Stimulated activated CD4-positive, alpha-beta T cell treated with anti-CD3 and anti-CD28 coated beads, Interleukin-2, amount 100 ng/mL, for 48 hours (primary cell): ENCODE measurements at regions not wholly inside any gene's neighbourhood (a gene's known extent, or its start where the extent isn't known, plus 50 kb on each side); places are given as distances from the start of the nearest gene placed in this dataset.
"Not testable (repeated sequence)": the region's sequence is repeated elsewhere in the genome, so short reads cannot be mapped to it uniquely, and the experiment has no call there.

ENCODE experiments used
- DNase-seq, 2 donors: peaks; one replicate each; pipeline ENCODE4 v3.0.0-alpha.2; 2020

DNA sequence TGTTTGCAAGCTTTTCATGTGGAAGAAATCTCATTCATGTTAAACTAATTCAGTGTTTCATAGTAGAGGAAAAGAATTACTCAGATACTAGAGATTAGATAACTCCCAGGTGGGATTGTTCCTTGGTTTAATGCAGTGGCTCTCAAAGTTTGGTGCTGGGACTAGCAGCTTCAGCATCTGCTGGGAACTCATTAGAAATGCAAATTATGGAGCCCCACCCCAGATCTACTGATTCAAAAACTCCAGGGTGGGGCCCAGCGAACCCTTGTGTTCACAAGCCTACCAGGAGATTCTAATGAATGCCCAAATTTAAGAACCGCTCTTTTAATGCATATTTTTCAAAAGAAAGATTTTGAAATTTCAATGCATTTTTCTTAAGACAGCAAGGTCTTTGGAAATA is 253.4 kb upstream of the CNTNAP4 start:
- no peak for DNase-seq

DNA sequence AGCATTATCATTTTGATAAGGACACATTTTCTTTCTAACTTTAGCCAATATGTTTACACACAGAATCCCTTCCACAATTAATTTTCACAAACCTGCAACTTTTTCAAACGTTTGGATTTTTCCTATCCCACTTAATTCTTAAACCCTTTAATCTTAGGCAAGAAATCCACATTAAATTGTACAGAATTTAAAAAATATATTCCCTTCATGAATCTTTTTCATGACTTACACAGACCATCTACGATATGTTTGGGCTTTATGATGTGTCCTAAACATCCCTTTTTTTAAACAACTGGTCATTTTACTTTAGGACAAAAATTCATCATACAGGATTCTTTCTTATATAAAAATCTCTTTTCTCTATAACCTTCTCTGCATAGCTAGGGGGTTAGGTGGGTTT is 241.5 kb upstream of the CNTNAP4 start:
- no peak for DNase-seq

DNA sequence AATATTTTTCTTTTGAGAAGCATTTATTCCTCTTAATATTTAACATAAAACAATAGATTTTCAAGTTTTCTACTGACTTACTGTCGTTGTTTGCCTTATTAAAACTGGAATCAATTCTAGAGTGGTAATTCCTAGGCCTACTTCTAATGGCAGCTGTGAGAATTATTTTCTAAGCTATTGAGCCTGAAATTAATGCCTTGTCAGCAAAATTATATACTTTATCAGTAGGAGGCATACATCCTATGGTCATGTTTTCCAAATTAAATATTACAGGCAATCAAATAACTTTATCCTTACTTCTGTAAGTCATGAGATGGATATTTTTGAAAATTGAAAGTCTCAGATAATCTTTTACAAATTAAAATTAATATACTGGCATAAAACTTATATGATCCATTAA is 239.1 kb upstream of the CNTNAP4 start:
- no peak for DNase-seq

DNA sequence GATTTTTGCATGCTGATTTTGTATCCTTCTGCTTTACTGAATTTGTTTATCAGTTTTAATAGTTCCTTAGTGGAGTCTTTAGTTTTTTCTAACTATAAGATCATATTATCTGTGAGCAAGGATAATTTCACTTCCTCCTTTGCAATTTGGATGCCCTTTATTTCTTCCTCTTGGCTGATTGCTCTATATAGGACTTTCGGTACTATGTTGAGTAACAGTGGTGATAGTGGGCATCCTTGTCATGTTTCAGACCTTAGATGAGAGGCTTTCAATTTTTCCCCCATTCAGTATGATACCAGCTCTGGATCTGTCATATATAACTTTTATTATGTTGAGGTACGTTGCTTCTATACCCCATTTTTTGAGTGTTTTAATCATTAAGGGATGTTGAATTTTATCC is 224.5 kb upstream of the CNTNAP4 start:
- DNase-seq: no peak

DNA sequence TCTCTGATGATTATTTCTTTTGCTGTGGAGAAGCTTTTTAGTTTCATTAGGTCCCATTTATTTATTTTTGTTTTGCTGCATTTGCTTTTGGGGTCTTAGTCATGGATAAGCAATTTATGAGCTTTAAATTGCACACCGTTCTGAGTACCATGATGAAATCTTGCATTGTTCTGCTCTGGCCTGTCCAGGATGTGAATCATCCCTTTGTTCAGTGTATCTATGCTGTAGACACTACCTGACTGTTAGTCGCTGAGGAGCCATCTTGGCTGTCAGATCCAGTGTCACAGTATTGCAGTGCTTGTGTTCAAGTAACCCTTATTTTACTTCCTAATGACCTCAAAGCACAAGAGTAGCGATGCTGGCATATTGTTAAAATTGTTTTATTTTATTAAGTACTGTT is 218.0 kb upstream of the CNTNAP4 start:
- no peak for DNase-seq

DNA sequence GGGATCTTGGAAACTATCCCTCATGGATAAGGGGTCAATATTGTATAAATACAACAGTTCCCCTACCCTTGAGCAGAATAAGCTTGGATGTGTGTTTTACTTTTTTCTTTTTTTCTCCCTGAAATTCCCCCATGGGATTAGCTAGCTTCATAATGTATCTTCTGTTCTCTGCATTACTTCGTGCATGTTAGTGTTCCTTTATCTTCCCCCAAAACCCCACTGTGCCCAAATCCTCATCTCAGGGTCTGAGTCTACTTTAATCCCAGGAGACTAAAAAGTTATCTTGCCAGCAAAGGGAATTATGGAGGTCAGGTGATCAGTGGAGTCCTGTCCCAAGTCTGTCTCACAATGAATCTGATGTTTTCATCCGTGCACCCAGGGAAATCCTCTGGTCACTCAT is 217.5 kb upstream of the CNTNAP4 start:
- DNase-seq: no peak

DNA sequence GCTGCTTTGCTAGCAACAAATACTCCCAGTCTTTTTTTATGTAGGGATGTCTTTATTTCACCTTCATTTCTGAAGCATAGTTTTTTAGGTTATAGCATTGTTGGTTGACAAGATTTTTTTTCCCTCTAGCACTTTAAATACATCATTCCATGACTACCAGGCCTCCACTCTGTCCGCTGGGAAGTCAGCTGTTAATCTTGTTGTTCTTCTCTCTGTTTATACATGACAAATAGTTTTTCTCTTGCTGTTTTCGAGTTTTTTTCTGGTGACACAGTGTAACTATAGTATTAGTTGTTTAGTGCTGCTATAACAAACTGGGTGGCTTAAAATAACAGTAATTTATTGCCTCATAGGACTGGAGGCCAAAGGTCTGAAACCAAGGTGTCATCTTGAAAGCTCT is 205.5 kb upstream of the CNTNAP4 start:
- no peak for DNase-seq

DNA sequence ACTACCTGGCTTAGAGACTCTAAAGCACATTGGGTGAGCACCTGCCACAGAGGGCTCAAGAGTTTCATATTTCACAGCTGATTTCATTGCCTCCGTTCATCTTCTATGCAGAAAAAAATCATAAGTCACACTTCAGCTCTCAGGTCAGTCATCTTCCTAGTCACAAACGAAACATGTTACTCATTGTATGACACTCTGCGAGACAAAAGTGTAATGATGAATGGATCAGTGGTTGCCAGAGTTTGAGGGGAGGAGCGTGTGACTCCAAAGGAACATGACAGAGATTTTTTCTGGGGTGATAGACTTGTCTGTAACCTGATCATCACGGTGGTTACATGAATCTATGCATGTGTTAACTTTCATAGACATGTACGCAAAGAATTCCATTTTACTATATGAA is 195.2 kb upstream of the CNTNAP4 start:
- no peak for DNase-seq

DNA sequence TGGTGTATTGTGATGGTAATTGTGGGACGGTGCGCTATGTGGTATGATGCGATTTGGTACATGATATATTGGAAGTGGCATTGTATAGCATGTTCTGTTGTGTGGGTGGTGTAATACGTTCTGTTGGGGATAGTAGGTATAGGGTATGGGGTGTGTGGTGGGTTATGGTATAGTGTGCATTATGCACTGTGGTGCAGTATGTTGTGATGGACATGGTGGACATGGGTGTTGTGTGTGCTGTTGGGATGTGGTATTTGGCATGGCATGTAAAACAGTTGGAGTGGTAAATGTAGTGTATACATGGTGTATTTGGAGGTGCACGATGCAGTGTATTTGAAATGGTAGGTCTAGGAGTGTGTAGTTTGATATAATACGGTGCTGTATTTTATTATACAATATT is 170.6 kb upstream of the CNTNAP4 start:
- no peak for DNase-seq

DNA sequence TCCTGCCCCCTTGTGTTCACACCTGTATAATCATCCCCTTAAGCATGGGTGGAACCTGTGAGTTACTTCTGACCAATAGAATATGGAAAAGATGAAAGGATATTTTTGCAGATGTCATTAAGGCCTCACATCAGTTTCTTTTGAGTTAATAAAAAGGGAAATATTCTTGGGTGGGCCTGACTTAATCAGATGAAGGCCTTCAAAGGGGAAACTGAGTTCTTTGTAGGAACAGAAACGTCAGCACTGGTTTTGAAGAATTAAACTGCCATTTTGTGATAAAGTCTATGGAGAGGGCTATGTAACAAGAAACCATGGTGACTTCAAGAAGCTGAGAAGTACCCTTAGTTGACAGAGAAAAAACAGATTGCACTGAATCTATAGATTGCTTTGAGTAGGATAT is 168.7 kb upstream of the CNTNAP4 start:
- no peak for DNase-seq

DNA sequence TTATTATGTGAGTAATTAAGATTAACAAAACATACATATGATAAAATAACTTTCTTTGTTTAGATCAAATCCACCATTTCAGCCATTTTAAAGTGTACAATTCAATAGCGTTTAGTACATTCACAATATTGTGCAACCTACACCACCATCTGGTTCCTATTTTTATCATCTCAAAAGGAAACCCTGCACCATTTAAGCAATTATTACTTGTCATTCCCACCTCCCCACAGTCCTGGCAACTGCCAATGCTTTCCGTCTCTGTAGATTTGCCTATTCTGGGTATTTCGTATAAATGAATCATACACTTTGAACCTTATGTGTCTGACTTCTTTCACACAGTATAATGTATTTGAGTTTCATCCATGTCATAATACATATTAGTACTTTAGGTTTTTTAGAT is 162.5 kb upstream of the CNTNAP4 start:
- no peak for DNase-seq

DNA sequence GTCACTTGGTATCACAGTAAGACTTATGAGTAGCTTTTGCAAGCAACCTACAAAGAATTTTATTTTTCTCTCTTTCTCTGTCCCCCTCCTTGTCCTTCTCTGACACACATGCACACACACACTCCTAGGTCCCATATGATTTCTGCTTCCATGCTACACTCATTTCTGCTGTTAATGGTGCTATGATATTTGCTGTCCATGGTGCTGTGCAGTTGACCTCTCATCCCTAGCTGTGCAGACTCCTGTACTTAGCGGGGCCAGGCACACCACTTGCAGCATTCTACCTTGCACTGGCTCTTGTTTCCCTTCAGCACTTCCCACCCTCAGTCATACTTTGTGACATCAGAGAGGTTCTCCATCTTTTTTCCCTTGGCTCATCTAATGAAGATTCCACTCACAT is 158.9 kb upstream of the CNTNAP4 start:
- no peak for DNase-seq

DNA sequence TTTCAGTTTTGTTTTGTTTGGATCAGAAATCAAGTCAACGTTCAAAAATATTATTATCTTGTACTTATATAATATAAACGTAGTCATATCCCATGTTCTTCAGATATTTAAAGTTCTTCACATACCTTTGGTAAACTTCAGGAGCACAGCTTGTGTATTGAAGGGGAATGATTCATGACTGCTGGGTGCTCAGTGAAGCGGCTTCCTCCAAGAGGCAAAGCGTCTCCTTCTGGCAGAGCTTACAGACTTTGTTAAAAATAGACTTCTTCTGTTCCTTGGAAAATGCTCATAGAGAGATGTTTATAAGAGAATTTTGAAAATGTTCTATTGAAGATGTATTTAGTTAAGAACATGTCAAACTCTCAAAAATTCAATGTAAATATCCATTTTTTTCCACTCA is 155.6 kb upstream of the CNTNAP4 start:
- DNase-seq: no peak

DNA sequence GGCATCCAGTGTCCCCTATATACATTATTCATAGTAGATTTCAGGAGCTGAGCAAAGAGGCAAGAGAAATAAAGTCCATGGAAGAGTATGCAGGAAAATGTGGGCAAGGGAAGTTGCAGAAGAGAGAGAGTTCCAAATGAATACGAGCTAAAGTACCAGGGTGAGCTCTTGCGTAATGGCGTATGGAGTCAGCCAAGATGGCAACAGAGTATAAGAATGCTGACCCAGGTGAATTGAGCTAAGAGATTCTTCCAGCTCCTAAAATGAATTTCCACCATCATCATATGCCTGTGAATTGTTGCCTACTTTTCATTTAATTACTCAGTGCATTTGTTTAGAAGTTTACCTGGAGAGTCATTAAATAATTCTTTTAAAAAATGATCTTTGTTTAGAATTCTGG is 153.2 kb upstream of the CNTNAP4 start:
- no peak for DNase-seq

DNA sequence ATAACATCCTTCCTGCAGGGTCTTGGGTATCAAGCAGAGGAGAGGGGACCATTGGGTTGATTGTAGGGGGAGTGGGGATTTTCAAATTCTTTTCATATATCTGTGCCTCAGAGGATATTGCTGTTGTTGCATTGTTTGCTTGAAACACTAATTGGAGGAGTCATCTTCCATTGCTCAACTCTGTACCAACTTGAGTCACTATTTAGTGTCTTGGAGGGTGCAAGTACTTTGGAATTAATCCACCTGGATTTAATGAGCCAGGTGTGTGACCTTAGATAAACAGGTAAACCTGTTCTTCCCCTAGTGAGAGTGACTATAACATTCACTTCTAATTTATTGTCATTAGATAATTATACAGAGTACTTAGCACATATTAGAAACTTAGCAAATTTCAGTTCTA is 151.3 kb upstream of the CNTNAP4 start:
- DNase-seq: no peak

DNA sequence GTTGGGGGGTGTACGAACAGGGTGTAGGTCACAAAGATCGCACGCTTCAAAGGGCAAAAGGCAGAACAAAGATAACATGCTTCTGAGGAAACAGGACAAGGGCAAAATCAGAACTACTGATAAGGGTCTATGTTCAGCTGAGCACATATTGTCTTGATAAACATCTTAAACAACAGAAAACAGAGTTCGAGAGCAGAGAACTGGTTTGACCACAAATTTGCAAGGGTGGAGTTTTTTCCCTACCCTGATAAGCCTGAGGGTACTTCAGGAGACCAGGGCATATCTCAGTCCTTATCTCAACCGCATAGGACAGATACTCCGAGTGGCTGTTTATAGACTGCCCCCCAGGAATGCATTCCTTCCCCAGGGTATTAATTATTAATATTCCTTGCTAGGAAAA is 139.1 kb upstream of the CNTNAP4 start:
- not testable (repeated sequence) for DNase-seq

DNA sequence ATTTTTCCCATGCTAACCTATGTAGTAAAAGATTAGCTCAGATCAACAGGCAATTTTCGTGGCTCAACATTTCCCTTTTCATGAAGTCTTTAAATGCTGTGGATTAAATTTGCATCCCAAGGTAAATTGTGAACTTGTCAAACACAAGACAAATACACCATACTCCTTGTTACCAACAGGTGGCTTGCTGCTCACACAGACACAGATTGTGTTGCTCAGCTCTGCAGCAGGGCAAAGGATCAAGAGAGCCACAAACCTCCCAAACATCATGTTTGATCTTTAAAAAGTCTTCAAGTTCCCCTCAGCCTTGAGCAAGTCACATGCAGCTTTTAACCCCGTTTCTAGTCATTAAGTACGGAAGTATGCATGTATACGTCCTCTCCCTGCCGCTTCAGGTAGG is 119.6 kb upstream of the CNTNAP4 start:
- no peak for DNase-seq

DNA sequence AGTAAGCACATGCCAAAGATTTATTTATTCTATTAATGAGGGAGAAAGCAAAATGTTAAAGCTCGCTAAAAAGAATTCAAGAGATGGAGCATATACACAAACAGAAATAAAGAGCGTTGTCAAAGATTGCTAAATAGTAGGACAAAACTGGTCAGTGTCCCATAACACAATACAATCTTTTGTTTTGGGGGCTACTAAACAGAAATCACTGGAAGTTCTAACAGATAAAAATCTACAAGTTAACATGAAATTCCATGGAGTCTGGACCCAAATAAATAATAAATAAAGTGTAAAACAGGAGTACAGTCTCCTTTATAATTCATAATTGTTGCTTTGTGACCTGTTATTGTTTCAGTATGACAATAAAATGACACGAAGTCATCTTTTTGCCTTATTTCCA is 115.2 kb upstream of the CNTNAP4 start:
- DNase-seq: no peak

DNA sequence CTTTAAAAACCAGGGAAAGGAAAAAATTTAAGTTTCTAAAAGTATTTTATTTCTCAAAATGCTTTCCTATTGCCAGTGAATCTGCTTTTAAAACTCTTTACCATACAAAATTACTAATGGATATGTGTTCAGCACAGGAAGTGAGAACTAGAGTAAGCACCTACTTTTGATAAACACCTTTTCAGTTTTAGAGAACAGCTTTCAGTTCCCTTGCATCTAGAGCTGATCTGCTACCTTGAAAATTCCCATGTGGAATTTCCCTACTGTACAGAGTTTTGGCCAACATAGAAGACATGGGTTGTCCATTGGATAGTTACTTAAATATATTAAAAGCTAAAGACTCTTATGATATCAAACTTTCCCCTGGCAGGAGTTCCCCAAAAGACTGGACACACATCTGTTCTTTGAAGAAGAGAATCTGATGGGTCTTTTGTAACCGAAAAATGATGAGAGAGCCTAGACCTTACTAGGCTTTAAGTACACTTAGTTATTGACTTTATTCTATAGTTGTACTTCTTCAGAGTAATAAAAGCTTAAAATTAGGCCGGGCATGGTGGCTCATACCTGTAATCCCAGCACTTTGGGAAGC is 112.1 kb upstream of the CNTNAP4 start:
- DNase-seq: no peak

DNA sequence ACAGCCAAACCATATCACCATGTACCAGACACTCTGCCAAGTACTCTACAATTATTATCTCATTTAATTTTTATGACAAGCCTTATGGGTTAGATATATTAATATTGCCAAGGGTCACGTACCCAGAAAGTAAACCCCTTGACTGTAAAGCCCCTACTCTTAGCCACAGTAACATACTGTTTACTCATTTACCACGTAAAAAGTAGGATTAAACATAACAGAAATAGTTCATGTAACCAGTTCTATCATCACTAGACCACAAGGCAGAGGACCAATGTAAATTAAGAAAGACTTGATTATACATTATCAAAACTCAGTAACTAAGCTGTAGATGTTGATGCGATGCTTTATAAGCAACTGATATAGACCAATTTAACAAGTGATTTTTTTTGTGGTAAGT is 101.5 kb upstream of the CNTNAP4 start:
- DNase-seq: no peak

DNA sequence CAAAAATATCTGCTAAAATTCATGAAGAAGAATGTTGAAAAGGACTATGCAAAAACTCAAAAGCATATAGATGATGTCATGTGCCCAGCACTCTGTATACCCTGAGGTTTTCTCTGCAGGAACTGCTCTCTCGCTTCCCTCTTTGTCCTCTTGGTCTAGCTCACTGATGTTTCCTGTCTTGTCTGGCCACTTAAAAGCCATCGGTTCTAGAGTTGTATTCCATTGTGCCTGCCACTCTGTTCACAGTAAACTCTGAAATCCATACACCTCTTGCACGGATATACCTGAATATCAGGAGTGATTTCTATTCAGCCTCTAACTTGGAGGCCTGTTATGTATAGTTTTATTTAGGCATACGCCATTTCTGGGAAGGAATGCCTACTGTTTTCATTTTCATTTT is 101.0 kb upstream of the CNTNAP4 start:
- no peak for DNase-seq

DNA sequence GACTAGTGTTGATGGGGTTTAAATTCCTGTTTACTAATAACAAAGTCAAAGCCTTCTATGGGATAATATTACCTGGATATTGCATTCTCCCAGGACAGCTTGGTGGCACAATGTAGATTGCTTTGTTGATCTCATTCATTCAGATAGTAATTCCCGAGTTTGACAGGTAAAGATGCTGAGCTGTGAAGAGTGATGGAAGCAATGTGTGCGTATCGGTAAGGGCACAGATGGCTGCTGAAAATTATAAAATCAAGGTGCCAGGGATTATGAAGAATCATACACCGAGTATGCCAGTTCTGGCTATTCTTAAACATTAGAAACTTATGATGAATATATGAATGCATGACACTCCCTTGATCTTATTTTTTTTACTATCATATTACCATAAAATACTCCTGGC is 100.6 kb upstream of the CNTNAP4 start:
- no peak for DNase-seq

DNA sequence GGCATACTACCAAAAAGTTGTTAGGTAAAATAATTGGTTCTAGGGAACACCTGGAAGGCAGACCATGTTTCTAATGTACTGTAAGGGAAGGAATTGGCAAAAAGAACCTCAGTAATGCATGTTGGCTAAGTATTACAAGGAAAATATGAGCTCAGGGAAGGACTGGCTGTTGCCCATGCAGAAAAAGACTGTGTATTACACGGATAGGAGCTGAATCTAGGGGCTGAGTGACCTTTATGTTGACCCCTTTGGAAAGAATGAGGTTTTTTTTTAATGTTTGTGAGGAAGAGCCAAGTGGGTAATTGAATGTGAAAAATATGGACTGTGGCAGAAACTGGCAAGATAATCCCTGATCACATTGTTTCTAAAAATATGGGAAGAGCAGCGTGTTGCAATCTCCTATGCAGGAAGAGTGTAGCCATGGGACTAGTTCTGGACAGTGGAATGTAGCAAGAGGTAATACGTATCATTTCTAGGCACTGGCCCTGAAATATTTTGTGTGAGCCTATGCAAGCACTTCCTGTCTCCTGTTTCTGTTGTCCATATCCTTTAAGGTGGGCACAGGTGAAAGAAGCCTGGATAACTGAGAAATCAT is 95.1 kb upstream of the CNTNAP4 start:
- no peak for DNase-seq

DNA sequence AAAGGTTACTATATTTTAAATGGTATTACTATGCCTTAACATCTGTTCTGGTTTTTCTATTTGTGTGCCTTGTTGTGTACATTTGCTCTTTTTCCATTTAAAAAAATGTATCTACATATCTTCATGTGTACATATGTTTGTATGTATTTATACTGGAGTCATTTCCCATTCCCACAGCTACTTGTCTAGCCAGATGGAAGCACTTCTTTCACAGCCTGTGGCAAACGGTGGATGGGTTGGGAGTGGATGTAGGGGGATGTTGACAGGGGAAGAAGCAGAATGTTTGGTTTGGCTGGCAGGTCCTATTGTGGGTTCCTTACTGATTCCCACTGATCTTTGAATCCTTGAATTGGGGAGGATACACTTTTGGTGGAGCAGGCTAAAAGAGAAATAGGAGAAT is 93.6 kb upstream of the CNTNAP4 start:
- DNase-seq: no peak

DNA sequence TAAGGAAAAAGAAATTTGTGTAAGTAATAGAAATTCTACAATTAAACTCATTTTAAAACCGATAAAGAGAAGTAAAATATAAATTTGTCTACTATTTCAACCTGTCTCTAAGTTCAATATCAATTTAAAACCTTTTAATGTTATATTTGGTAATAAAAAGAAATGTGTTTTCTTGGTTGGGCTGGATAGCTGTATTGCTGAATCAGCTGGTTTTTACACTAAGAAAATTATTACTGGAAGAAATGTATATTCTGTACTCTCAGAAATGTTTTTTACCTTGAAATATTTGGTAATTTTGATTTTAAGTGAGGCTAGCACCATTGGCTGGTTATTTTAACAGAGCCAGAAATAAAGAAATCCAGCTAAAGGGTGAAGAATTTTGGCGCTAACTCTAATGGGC is 87.1 kb upstream of the CNTNAP4 start:
- no peak for DNase-seq

DNA sequence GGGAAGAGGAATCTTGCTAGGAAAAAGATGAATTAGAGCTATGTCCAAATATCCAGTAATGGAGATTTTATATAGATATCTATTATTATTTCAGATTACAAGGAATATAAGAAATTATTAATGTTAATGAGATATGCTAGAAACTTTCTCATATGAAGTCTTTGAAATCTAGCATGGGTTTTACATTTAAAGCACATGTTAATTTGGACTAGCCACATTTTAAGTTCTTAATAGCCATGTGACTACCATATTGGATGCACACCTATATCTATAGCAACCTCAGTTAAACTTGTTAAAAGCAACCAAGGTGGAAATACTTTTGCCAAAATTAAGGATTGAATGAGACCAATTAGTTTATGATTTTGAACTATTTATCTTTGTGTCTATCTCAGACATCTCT is 86.7 kb upstream of the CNTNAP4 start:
- DNase-seq: no peak
